ENCODE measurements at regions not wholly inside any gene's neighbourhood (a gene's known extent, or its start where the extent isn't known, plus 50 kb on each side); places are given as distances from the start of the nearest gene placed in this dataset.

- TF ChIP-seq POLR2AphosphoS5 (IDR thresholded peaks at IDR 0.05; ENCODE audit: low read depth, low read length): no peak
- TF ChIP-seq TAF1 (IDR thresholded peaks at IDR 0.05; ENCODE audit: borderline replicate concordance, low read depth, low read length): no peak
Measured at GRCh38 chr13:58698531-58698930, 1067.0 kb downstream of the PCDH17 start.

Data from GM12892 (cell line).